ENCODE measurements at regions not wholly inside any gene's neighbourhood (a gene's known extent, or its start where the extent isn't known, plus 50 kb on each side); places are given as distances from the start of the nearest gene placed in this dataset.

DNA sequence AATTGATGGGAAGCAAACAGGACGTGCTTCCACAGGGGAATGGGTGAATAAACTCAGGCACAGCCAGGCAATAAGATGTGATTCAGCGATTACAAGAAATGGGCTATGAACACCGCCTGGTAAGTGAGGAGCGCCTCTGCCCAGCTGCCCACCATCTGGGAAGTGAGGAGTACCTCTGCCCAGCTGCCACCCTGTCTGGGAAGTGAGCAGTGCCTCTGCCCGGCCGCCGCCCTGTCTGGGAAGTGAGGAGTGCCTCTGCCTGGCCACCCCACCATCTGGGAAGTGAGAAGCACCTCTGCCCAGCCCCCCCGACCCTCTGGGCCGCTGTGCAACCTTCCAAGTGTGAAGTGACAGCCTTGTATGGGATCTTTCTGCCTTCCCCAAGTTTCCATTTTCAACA lies 73.2 kb upstream of the PRR5 start:
- ATAC-seq = no peak
- no peak for TF ChIP-seq ZNF565 (CRISPR knock-in tag; conservative IDR thresholded peaks at IDR 0.05; ENCODE audit: low read depth)
- TF ChIP-seq OSR1 (CRISPR knock-in tag; IDR thresholded peaks at IDR 0.05) = no peak
- TF ChIP-seq RARB (CRISPR knock-in tag; IDR thresholded peaks at IDR 0.05) = no peak
- TF ChIP-seq ZNF70 (CRISPR knock-in tag; IDR thresholded peaks at IDR 0.05) = no peak
- no peak for TF ChIP-seq TOX (CRISPR knock-in tag; IDR thresholded peaks at IDR 0.05; ENCODE audit: borderline replicate concordance)
- TF ChIP-seq CSDC2 (CRISPR knock-in tag; IDR thresholded peaks at IDR 0.05) = no peak
- TF ChIP-seq, protein P1, sequence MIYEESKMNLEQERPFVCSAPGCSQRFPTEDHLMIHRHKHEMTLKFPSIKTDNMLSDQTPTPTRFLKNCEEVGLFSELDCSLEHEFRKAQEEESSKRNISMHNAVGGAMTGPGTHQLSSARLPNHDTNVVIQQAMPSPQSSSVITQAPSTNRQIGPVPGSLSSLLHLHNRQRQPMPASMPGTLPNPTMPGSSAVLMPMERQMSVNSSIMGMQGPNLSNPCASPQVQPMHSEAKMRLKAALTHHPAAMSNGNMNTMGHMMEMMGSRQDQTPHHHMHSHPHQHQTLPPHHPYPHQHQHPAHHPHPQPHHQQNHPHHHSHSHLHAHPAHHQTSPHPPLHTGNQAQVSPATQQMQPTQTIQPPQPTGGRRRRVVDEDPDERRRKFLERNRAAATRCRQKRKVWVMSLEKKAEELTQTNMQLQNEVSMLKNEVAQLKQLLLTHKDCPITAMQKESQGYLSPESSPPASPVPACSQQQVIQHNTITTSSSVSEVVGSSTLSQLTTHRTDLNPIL (CRISPR knock-in tag; IDR thresholded peaks at IDR 0.05; ENCODE audit: low read depth) = no peak
- TF ChIP-seq TSHZ2 (CRISPR knock-in tag; IDR thresholded peaks at IDR 0.05) = no peak
- TF ChIP-seq PPARA (CRISPR knock-in tag; IDR thresholded peaks at IDR 0.05; ENCODE audit: borderline replicate concordance) = no peak
- no peak for TF ChIP-seq SNAI2 (CRISPR knock-in tag; IDR thresholded peaks at IDR 0.05)
- TF ChIP-seq TCF4 (CRISPR knock-in tag; IDR thresholded peaks at IDR 0.05; ENCODE audit: borderline replicate concordance) = no peak
- no peak for TF ChIP-seq ZFP3 (CRISPR knock-in tag; IDR thresholded peaks at IDR 0.05)

- no peak for ATAC-seq
- TF ChIP-seq, protein P2, sequence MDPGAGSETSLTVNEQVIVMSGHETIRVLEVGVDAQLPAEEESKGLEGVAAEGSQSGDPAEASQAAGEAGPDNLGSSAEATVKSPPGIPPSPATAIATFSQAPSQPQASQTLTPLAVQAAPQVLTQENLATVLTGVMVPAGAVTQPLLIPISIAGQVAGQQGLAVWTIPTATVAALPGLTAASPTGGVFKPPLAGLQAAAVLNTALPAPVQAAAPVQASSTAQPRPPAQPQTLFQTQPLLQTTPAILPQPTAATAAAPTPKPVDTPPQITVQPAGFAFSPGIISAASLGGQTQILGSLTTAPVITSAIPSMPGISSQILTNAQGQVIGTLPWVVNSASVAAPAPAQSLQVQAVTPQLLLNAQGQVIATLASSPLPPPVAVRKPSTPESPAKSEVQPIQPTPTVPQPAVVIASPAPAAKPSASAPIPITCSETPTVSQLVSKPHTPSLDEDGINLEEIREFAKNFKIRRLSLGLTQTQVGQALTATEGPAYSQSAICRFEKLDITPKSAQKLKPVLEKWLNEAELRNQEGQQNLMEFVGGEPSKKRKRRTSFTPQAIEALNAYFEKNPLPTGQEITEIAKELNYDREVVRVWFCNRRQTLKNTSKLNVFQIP (CRISPR knock-in tag; IDR thresholded peaks at IDR 0.05; ENCODE audit: borderline replicate concordance, low read depth) = no peak
- TF ChIP-seq ZNF565 (CRISPR knock-in tag; conservative IDR thresholded peaks at IDR 0.05; ENCODE audit: low read depth) = no peak
- no peak for TF ChIP-seq RARB (CRISPR knock-in tag; IDR thresholded peaks at IDR 0.05)
These were observed 73.7 kb upstream of the PRR5 start for GRCh38 chr22:44628273-44628672.

GRCh38 chr22:44627521-44628139 lies 74.4 kb upstream of the PRR5 start:
- no peak for ATAC-seq
- TF ChIP-seq ZFP30 (CRISPR knock-in tag; IDR thresholded peaks at IDR 0.05) (no peak), BACH2 (CRISPR knock-in tag; IDR thresholded peaks at IDR 0.05; ENCODE audit: borderline replicate concordance) (no peak), GLIS3 (CRISPR knock-in tag; IDR thresholded peaks at IDR 0.05) (no peak), ISL1 (CRISPR knock-in tag; IDR thresholded peaks at IDR 0.05) (no peak)
- TF ChIP-seq, protein P3, sequence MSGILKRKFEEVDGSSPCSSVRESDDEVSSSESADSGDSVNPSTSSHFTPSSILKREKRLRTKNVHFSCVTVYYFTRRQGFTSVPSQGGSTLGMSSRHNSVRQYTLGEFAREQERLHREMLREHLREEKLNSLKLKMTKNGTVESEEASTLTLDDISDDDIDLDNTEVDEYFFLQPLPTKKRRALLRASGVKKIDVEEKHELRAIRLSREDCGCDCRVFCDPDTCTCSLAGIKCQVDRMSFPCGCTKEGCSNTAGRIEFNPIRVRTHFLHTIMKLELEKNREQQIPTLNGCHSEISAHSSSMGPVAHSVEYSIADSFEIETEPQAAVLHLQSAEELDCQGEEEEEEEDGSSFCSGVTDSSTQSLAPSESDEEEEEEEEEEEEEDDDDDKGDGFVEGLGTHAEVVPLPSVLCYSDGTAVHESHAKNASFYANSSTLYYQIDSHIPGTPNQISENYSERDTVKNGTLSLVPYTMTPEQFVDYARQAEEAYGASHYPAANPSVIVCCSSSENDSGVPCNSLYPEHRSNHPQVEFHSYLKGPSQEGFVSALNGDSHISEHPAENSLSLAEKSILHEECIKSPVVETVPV (CRISPR knock-in tag; IDR thresholded peaks at IDR 0.05) = no peak
- TF ChIP-seq, protein P1 (CRISPR knock-in tag; IDR thresholded peaks at IDR 0.05; ENCODE audit: low read depth) = no peak

DNA sequence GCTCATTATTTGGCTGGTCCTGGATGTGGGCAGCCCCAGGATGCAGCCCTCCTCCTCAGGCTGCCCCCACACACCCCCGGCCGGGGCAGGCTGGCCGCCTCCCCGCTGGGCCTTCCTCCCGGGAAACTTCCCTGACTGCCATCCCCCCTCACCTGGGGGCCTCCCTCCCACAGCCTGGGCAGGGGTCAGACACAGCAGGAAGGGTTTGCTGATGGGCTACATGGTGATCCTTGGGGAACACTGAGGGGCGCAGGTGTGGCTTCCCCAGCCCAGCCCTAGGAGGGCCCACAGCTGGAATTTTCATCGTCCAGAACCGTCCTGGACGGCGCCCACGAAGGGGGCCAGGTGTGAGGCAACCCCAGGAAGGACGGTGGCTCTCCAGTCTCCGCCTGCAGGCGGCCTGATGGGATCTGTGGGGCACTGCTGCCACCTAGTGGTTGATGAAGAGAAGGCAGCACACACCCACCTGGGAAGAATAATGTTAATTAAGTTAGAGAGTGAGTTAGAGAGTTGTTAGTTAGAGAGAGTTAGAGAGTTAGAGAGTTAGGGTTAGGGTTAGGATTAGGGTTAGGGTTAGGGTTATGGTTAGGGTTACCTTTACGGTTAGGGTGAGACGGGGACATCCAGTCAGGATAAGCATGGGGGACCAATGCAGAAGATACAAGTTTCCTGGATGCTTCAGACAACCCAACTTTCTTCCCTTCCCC lies 75.9 kb upstream of the PRR5 start:
- TF ChIP-seq PATZ1 (CRISPR knock-in tag; IDR thresholded peaks at IDR 0.05; ENCODE audit: borderline replicate concordance) (no peak), GLIS3 (CRISPR knock-in tag; IDR thresholded peaks at IDR 0.05) (no peak), ZNF8 (CRISPR knock-in tag; IDR thresholded peaks at IDR 0.05) (no peak)
- ATAC-seq = peak; percentile 94
